Common myeloid progenitor, CD34-positive (primary cell): ENCODE measurements at regions not wholly inside any gene's neighbourhood (a gene's known extent, or its start where the extent isn't known, plus 50 kb on each side); places are given as distances from the start of the nearest gene placed in this dataset.
"Not testable (repeated sequence)": the region's sequence is repeated elsewhere in the genome, so short reads cannot be mapped to it uniquely, and the experiment has no call there.

Experiments
- CTCF ChIA-PET: fragments of 350-600 bp; sonication (Branson Sonifier 250); formaldehyde crosslinking; loops from one replicate; lab custom pipeline; 2021; ENCODE audit warnings: antibody characterized with exemption; lab: Charles Lee
- POLR2A ChIA-PET: fragments of 350-600 bp; sonication (Branson Sonifier 250); formaldehyde crosslinking; loops from one replicate; lab custom pipeline; 2021; ENCODE audit warnings: antibody characterized with exemption; lab: Charles Lee
- DNase-seq, 3 donors: peaks; one replicate each; pipeline versions ENCODE4 v3.0.0 to v3.0.0-alpha.2; 2013
- H3K27ac ChIP-seq, 2 experiments: 1 replicate in 1 of 2; 2 replicates in 1 of 2; pipeline ENCODE4 v1.7.0; 2013; ENCODE audit warnings: inconsistent platforms in 2 of 2, low read length in 2 of 2, mild to moderate bottlenecking in 2 of 2, low read depth in 1 of 2, moderate library complexity in 1 of 2; ENCODE audit not compliant: severe bottlenecking in 2 of 2, insufficient read depth in 1 of 2, poor library complexity in 1 of 2
- H3K27me3 ChIP-seq, 5 experiments: replicated peaks in 2 of 5; 1 replicate in 3 of 5; 2 replicates in 2 of 5; pipeline versions ENCODE4 v1.6.1 to v1.7.0; 2013; ENCODE audit warnings: low read length in 4 of 5, mild to moderate bottlenecking in 2 of 5, moderate library complexity in 2 of 5, inconsistent platforms in 1 of 5; ENCODE audit not compliant: insufficient read depth in 5 of 5, control insufficient read depth in 4 of 5
- H3K36me3 ChIP-seq, 4 experiments: 1 replicate in 2 of 4; 2 replicates in 2 of 4; pipeline versions ENCODE4 v1.6.1 to v1.7.0; 2013; ENCODE audit warnings: low read length in 3 of 4, control low read depth in 1 of 4, mild to moderate bottlenecking in 1 of 4; ENCODE audit not compliant: control insufficient read depth in 4 of 4, insufficient read depth in 4 of 4
- H3K4me1 ChIP-seq, 4 experiments: 1 replicate in 3 of 4; 2 replicates in 1 of 4; pipeline versions ENCODE4 v1.6.1 to v1.7.1; 2013; ENCODE audit warnings: low read length in 3 of 4, mild to moderate bottlenecking in 3 of 4, control low read depth in 1 of 4, inconsistent platforms in 1 of 4, moderate library complexity in 1 of 4; ENCODE audit not compliant: control insufficient read depth in 4 of 4, insufficient read depth in 4 of 4; ENCODE audit errors: control extremely low read depth in 1 of 4
- H3K4me3 ChIP-seq, 7 experiments: 1 replicate in 4 of 7; 2 replicates in 3 of 7; pipeline versions ENCODE4 v1.5.1 to v1.7.0; 2013; ENCODE audit warnings: mild to moderate bottlenecking in 7 of 7, low read length in 6 of 7, moderate library complexity in 6 of 7, inconsistent platforms in 2 of 7, low read depth in 2 of 7, control low read depth in 1 of 7; ENCODE audit not compliant: insufficient read depth in 4 of 7, control insufficient read depth in 1 of 7; ENCODE audit errors: extremely low read depth in 1 of 7
- H3K9me3 ChIP-seq, 5 experiments: 1 replicate in 4 of 5; 2 replicates in 1 of 5; pipeline versions ENCODE4 v1.6.1 to v1.7.1; 2013; ENCODE audit warnings: low read length in 4 of 5, mild to moderate bottlenecking in 2 of 5, inconsistent platforms in 1 of 5, low read depth in 1 of 5, moderate library complexity in 1 of 5; ENCODE audit not compliant: control insufficient read depth in 4 of 5, insufficient read depth in 2 of 5; ENCODE audit errors: control extremely low read depth in 1 of 5
- WGBS: methylation state at CpG from one replicate; pipeline ENCODE4 v1.1.5; 2013; ENCODE audit not compliant: insufficient coverage; 5-methylcytosine and 5-hydroxymethylcytosine counted together

DNA sequence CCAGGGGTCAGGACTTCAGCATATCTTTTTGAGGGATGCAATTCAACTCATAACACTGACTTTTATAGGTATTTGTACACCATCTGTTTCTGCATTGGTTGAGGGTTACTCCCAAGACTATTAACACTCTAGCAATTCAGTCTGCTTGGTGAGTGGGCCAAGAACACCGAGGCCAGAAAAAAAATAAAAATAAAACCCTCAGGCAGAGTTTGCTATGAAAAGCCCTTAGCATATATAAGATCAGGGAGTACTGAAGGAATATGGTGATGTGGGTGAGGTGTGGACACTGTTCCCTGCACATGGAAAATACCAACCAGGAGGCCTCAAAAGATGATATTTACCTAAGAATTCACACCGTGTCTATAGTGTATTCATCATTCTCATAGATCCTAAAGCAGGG, 383.2 kb upstream of the UBE2E3 start:
- Histone ChIP-seq H3K9me3 (no peaks in the 10 kb centered on the region), H3K36me3 (no peaks in the 10 kb centered on the region), H3K27me3 (no peaks in the 10 kb centered on the region), H3K4me1 (no peaks in the 10 kb centered on the region), H3K4me3 (no peak overlapping the region), H3K27ac (no peak overlapping the region)
- DNase-seq: no peak
- no CpG with 5 or more reads among the region's 2 CpGs for WGBS
- POLR2A ChIA-PET: no interaction called here
- CTCF ChIA-PET: no interaction called here

DNA sequence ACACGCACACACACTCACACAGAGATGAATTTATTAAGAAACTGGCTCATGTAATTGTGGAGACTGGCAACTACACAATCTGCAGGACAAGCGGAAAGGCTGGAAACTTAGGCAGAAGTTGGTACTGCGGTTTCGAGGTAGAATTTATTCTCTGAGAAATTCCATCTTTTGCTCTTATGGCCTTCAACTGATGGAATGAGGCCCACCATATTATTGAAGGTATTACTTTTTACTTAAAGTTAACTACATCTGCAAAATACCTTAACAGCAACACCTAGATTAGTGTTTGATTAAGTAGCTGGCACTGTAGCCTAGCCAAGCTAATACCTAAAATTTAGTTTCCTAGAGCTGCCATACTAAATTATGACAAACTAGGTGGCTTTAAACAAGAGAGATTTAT, 384.0 kb upstream of the UBE2E3 start:
- no peaks in the 10 kb centered on the region for H3K4me1 ChIP-seq
- no peak overlapping the region for H3K27ac ChIP-seq
- CTCF ChIA-PET: no interaction called here
- no peaks in the 10 kb centered on the region for H3K9me3 ChIP-seq
- no peak overlapping the region for H3K4me3 ChIP-seq
- POLR2A ChIA-PET: no interaction called here
- no peaks in the 10 kb centered on the region for H3K27me3 ChIP-seq
- H3K36me3 ChIP-seq: no peaks in the 10 kb centered on the region
- WGBS: 100% methylated on average over 1 of the region's 4 CpGs
- no peak for DNase-seq

DNA sequence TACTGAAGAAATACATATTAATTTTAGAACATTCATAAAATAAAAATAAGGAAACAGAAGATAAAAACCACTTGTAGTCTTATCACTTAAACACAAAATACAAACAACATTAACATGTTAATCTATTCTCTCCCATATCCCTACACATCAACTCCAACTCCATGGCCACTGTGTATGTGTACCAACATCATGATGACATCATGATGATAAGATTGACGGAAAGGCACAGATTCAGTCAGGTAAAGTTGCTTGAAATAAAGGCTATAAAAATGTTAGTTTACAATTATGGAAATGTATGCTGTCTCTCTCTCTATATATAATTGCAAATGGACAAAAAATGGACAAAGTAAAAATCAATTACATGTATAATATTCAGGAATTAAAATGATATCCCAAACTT, 388.5 kb upstream of the UBE2E3 start:
- CTCF ChIA-PET: no interaction called here
- no peak for DNase-seq
- no peaks in the 10 kb centered on the region for H3K36me3 ChIP-seq
- POLR2A ChIA-PET: no interaction called here
- WGBS: no CpG with 5 or more reads among the region's 1 CpG
- no peaks in the 10 kb centered on the region for H3K9me3 ChIP-seq
- no peaks in the 10 kb centered on the region for H3K4me1 ChIP-seq
- H3K4me3 ChIP-seq: no peak overlapping the region
- H3K27ac ChIP-seq: no peak overlapping the region
- no peaks in the 10 kb centered on the region for H3K27me3 ChIP-seq

DNA sequence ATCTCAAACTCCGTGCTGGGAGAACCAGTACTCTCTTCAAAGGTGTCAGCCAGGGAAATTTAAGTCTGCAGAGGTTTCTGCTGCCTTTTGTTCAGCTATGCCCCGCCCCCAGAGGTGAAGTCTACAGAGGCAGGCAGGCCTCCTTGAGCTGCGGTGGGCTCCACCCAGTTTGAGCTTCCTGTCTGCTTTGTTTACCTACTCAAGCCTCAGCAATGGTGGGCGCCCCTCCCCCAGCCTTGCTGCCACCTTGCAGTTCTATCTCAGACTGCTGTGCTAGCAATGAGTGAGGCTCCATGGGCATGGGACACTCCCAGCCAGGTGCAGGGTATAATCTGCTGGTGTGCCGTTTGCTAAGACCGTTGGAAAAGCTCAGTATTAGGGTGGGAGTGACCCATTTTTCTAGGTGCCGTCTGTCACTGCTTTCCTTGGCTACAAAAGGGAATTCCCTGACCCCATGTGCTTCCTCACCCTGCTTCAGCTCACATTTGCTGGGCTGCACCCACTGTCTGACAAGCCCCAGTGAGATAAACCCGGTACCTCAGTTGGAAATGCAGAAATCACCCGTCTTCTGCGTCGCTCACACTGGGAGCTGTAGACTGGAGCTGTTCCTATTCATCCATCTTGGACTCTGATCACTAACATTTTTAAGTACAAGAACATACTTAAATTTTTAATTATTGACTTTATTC, 389.2 kb upstream of the UBE2E3 start:
- H3K4me3 ChIP-seq, H3K9me3 ChIP-seq, CTCF ChIA-PET, POLR2A ChIA-PET, DNase-seq, H3K27ac ChIP-seq, H3K36me3 ChIP-seq, H3K4me1 ChIP-seq, H3K27me3 ChIP-seq: not testable (repeated sequence)
- 82% methylated on average over 8 of the region's 11 CpGs for WGBS

DNA sequence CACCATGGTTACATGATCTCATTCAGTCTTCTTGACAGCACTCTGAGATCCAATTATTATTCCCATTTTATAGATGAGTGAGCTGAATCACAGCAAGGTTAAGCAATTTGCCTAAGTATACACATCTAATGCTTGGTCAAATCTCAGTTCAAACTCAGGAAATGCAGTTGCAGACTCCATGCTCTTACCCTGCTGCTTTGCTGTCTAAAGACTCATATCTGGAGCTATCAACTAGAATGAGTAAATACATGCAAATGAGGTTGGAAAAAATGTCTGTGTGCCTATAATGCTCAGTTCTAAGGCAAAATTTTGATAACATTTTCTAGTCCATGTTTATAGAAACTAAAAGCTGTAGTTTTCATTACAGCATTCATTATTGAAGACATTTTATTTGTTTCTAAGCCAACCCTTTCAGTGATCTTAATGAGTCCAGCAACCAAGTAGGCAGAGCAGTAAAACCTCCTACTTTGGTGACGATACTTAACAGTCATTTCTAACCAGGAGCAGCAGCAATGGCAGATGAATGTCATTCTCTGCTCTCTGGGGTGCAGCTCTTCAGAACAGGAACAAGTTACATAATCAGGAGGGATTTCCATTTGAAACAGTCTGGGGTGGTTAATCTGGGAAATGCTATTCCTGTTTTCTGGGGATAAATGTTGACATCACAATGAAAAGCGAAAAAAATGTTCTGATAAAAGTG, 396.8 kb upstream of the UBE2E3 start:
- Histone ChIP-seq H3K4me1 (no peaks in the 10 kb centered on the region), H3K27ac (no peak overlapping the region), H3K4me3 (no peak overlapping the region), H3K36me3 (no peaks in the 10 kb centered on the region), H3K9me3 (no peaks in the 10 kb centered on the region), H3K27me3 (no peaks in the 10 kb centered on the region)
- WGBS: 96% methylated on average over 2 of the region's 2 CpGs
- ChIA-PET CTCF (no interaction called here), POLR2A (no interaction called here)
- no peak for DNase-seq

DNA sequence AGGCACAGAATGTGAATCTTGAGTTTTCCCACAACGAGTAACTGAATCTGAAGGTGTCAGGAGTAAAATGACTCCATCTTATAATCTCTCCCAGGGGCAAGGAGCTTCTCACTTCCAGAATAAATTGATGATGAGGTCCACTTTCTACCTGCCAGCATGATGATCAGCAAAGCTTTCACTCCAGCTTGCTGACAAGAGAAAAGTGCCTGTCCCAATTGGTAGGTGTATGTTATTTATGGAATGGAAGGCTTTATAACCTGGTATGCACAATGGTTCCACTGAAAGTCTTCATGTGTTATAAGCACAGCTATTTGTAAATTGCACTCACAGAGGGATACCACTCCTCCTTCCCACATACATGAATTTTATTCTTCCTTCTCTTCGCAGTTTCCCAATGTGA, 401.0 kb upstream of the UBE2E3 start:
- H3K27me3 ChIP-seq: no peaks in the 10 kb centered on the region
- H3K36me3 ChIP-seq: no peaks in the 10 kb centered on the region
- no peaks in the 10 kb centered on the region for H3K9me3 ChIP-seq
- no peaks in the 10 kb centered on the region for H3K4me1 ChIP-seq
- ChIA-PET POLR2A (no interaction called here), CTCF (no interaction called here)
- DNase-seq: no peak
- 83% methylated on average over 2 of the region's 2 CpGs for WGBS
- no peak overlapping the region for H3K27ac ChIP-seq
- H3K4me3 ChIP-seq: no peak overlapping the region

DNA sequence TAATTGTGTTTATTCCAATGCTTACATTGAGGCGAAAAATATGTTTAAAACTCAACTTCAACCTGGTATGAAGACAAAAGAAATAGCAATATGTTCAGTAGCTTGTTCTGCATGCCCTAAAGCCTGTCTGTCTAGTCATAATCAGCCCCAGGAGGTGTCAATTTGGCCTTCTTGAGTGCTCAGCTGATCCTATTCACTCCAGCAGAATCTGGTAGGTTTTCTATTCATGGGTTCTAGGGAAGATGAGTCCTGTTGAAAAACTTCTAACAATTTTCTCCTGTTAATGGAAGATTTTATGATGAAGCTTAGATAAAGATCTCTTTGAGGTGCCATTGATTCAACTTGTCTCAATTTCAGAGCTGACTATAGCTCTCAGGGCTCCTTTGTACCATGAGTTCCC, 402.0 kb upstream of the UBE2E3 start:
- ChIA-PET POLR2A (no interaction called here), CTCF (interaction anchor here (1.0 kb wide), 1 partner anchor 15 kb away, joined by 3 read pairs; no protein-coding TSS in a partner anchor)
- Histone ChIP-seq H3K27me3 (no peaks in the 10 kb centered on the region), H3K9me3 (no peaks in the 10 kb centered on the region), H3K4me1 (no peaks in the 10 kb centered on the region), H3K36me3 (no peaks in the 10 kb centered on the region), H3K4me3 (no peak overlapping the region), H3K27ac (no peak overlapping the region)
- WGBS: 100% methylated on average over 1 of the region's 1 CpG
- DNase-seq: no peak
